ENCODE measurements at regions not wholly inside any gene's neighbourhood (a gene's known extent, or its start where the extent isn't known, plus 50 kb on each side); places are given as distances from the start of the nearest gene placed in this dataset.

DNA sequence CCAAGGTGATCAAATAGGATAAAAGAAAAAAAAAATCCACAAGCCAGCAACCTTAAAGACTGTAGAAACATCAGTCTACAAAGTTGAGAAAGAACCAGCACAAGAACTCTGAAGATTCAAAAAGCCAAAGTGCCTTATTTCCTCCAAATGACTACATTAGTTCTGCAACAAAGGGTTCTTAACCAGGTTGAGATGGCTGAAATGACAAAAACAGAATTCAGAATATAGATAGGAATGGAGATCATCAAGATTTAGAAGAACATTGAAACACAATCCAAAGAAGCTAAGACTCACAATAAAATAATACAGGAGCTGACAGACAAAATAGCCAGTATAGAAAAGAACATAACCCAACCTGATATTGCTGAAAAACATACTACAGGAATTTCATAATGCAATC is 156.5 kb upstream of the ZCCHC13 start:
- no peak overlapping the region for H3K4me2 ChIP-seq (ENCODE audit: low read depth, low read length)
- TF ChIP-seq, protein P1, sequence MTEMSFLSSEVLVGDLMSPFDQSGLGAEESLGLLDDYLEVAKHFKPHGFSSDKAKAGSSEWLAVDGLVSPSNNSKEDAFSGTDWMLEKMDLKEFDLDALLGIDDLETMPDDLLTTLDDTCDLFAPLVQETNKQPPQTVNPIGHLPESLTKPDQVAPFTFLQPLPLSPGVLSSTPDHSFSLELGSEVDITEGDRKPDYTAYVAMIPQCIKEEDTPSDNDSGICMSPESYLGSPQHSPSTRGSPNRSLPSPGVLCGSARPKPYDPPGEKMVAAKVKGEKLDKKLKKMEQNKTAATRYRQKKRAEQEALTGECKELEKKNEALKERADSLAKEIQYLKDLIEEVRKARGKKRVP (CRISPR knock-in tag; IDR thresholded peaks at IDR 0.05) = no peak
- TF ChIP-seq ZNF354B (CRISPR knock-in tag; IDR thresholded peaks at IDR 0.05) (no peak), ZNF432 (CRISPR knock-in tag; IDR thresholded peaks at IDR 0.05; ENCODE audit: borderline replicate concordance) (no peak), ISL2 (CRISPR knock-in tag; IDR thresholded peaks at IDR 0.05) (no peak), ZBTB10 (CRISPR knock-in tag; IDR thresholded peaks at IDR 0.05; ENCODE audit: borderline replicate concordance) (no peak)
- intact Hi-C loops (cut with micrococcal nuclease; ENCODE audit: unreplicated experiment) (no loop called here), in situ Hi-C loops (cut with HindIII; ENCODE audit: extremely low pct_ligation_motif_present, low pct_unique_long_range_greater_than_20kb) (loop anchor here (25.0 kb wide), 1 partner anchor 135 kb away; no protein-coding TSS in a partner anchor)
- no peaks in the 10 kb centered on the region for H3K36me3 ChIP-seq (replicated peaks in 1 of 2; ENCODE audit: control insufficient read depth in 1 of 2, insufficient read depth in 2 of 2, low read length in 2 of 2)
- H3K4me1 ChIP-seq (ENCODE audit: insufficient read depth, low read length) = no peaks in the 10 kb centered on the region
- H3K27me3 ChIP-seq (ENCODE audit: control insufficient read depth in 1 of 2, insufficient read depth in 2 of 2, low read length in 2 of 2) = no peaks in the 10 kb centered on the region
- ChIA-PET POLR2A (no interaction called here), CTCF (ENCODE audit: low intra/inter-chr PET ratio, low total read pairs) (no interaction called here)
- no peak overlapping the region for H3K9ac ChIP-seq (ENCODE audit: insufficient read depth, low read depth, low read length)
- H3K9me3 ChIP-seq (ENCODE audit: low read length) = no peaks in the 10 kb centered on the region
- H2AFZ ChIP-seq (ENCODE audit: low read length) = no peak overlapping the region
- FAIRE-seq = no peak
- no peak overlapping the region for H3K27ac ChIP-seq (ENCODE audit: extremely low read length, insufficient read depth, low read length)
- BruUV-seq (replicated peaks) = no TSS peak
- no peaks in the 10 kb centered on the region for H3K79me2 ChIP-seq (ENCODE audit: insufficient read depth, low read length)
- no peaks in the 10 kb centered on the region for H4K20me1 ChIP-seq (ENCODE audit: insufficient read depth, low read length)
- DNase-seq (ENCODE audit: low spot score) = no peak
- no peak overlapping the region for H3K4me3 ChIP-seq (replicated peaks in 1 of 3; ENCODE audit: insufficient read depth in 1 of 3, low read depth in 2 of 3, low read length in 3 of 3)
- ATAC-seq = no peak

DNA sequence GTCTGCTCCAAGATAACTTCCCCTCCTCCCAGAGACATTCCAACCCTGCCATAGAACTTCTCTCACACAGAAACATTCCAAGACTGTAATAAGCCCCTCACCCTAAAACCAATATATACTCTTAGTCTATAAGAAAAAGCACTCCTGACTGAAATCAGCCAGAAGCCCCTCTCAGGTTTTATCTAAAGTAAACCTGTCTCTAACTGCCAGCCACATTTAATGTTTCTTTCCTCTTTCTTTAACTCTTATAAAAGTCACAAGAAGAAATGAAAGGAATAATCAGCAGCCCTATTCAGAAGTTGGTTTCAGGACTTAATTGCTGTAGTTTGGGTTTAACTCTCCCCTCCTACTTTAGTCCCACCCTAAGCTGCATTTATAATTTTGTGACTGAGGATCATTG is 165.0 kb upstream of the ZCCHC13 start:
- no peaks in the 10 kb centered on the region for H3K79me2 ChIP-seq (ENCODE audit: insufficient read depth, low read length)
- POLR2A ChIA-PET = no interaction called here
- H3K4me2 ChIP-seq (ENCODE audit: low read depth, low read length) = no peak overlapping the region
- no peaks in the 10 kb centered on the region for H4K20me1 ChIP-seq (ENCODE audit: insufficient read depth, low read length)
- no peak overlapping the region for H3K9ac ChIP-seq (ENCODE audit: insufficient read depth, low read depth, low read length)
- ATAC-seq = no peak
- H2AFZ ChIP-seq (ENCODE audit: low read length) = no peak overlapping the region
- in situ Hi-C loops (cut with HindIII; ENCODE audit: extremely low pct_ligation_motif_present, low pct_unique_long_range_greater_than_20kb) = loop anchor here (25.0 kb wide), 1 partner anchor 127 kb away; no protein-coding TSS in a partner anchor
- H3K9me3 ChIP-seq (ENCODE audit: low read length) = no peaks in the 10 kb centered on the region
- no peak for DNase-seq (ENCODE audit: low spot score)
- no peak overlapping the region for H3K4me3 ChIP-seq (replicated peaks in 1 of 3; ENCODE audit: insufficient read depth in 1 of 3, low read depth in 2 of 3, low read length in 3 of 3)
- no peaks in the 10 kb centered on the region for H3K27me3 ChIP-seq (ENCODE audit: control insufficient read depth in 1 of 2, insufficient read depth in 2 of 2, low read length in 2 of 2)
- no peak overlapping the region for H3K27ac ChIP-seq (ENCODE audit: extremely low read length, insufficient read depth, low read length)
- no peak for FAIRE-seq
- no peaks in the 10 kb centered on the region for H3K4me1 ChIP-seq (ENCODE audit: insufficient read depth, low read length)
- intact Hi-C loops (cut with micrococcal nuclease; ENCODE audit: unreplicated experiment) = no loop called here
- BruUV-seq (replicated peaks) = no TSS peak
- CTCF ChIA-PET (ENCODE audit: low intra/inter-chr PET ratio, low total read pairs) = no interaction called here
- H3K36me3 ChIP-seq (replicated peaks in 1 of 2; ENCODE audit: control insufficient read depth in 1 of 2, insufficient read depth in 2 of 2, low read length in 2 of 2) = no peaks in the 10 kb centered on the region
- TF ChIP-seq SRSF4 (IDR thresholded peaks at IDR 0.05; ENCODE audit: low read depth, low read length, poor library complexity, severe bottlenecking) (no peak), ZNF747 (CRISPR knock-in tag; IDR thresholded peaks at IDR 0.05; ENCODE audit: borderline replicate concordance) (no peak), ZNF296 (CRISPR knock-in tag; conservative IDR thresholded peaks at IDR 0.05) (no peak), SMAD3 (CRISPR knock-in tag; IDR thresholded peaks at IDR 0.05) (no peak), RFXAP (CRISPR knock-in tag; IDR thresholded peaks at IDR 0.05; ENCODE audit: borderline replicate concordance) (no peak), ZNF30 (CRISPR knock-in tag; IDR thresholded peaks at IDR 0.05) (no peak), ZNF703 (CRISPR knock-in tag; IDR thresholded peaks at IDR 0.05; ENCODE audit: borderline replicate concordance) (no peak), ZIK1 (CRISPR knock-in tag; IDR thresholded peaks at IDR 0.05; ENCODE audit: borderline replicate concordance, low read depth) (no peak)
- TF ChIP-seq, protein P2, sequence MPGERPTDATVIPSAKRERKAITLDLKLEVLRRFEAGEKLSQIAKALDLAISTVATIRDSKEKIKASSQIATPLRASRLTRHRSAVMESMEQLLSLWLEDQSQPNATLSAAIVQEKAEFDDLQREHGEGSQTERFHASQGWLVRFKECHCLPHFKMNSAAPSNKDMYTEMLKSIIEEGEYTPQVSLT (CRISPR knock-in tag; IDR thresholded peaks at IDR 0.05; ENCODE audit: borderline replicate concordance, low read depth) = no peak
- TF ChIP-seq, protein P3, sequence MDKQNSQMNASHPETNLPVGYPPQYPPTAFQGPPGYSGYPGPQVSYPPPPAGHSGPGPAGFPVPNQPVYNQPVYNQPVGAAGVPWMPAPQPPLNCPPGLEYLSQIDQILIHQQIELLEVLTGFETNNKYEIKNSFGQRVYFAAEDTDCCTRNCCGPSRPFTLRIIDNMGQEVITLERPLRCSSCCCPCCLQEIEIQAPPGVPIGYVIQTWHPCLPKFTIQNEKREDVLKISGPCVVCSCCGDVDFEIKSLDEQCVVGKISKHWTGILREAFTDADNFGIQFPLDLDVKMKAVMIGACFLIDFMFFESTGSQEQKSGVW (CRISPR knock-in tag; IDR thresholded peaks at IDR 0.05; ENCODE audit: borderline replicate concordance) = no peak
